GM13976 (cell line): ENCODE measurements at regions not wholly inside any gene's neighbourhood (a gene's known extent, or its start where the extent isn't known, plus 50 kb on each side); places are given as distances from the start of the nearest gene placed in this dataset.
"Not testable (repeated sequence)": the region's sequence is repeated elsewhere in the genome, so short reads cannot be mapped to it uniquely, and the experiment has no call there.

Experiments
- DNase-seq: peaks from one replicate; pipeline ENCODE4 v3.0.0; 2012; ENCODE audit warnings: low spot score
- CTCF ChIP-seq: IDR thresholded peaks from 2 replicates; pipeline ENCODE4 v1.5.1; 2012; ENCODE audit warnings: borderline replicate concordance, mild to moderate bottlenecking; ENCODE audit not compliant: insufficient read depth; ENCODE audit errors: extremely low read depth, missing control alignments, control extremely low read depth
- in situ Hi-C: fragments of 300-500 bp; cut with MboI; formaldehyde crosslinking; loops from one replicate; pipeline ENCODE4 v1.12.0; 2022; ENCODE audit warnings: low sequenced_read_pairs, mixed read lengths, inconsistent platforms; ENCODE audit not compliant: unreplicated experiment

- in situ Hi-C loops, result no loop called here
- no peak for DNase-seq
- no peak for TF ChIP-seq CTCF
Observed at GRCh38 chr14:38931969-38932652, 170.9 kb downstream of the SEC23A start.

- DNase-seq, result no peak
- in situ Hi-C loops, result no loop called here
- no peak for TF ChIP-seq CTCF
Observed at GRCh38 chr14:38930898-38931297, 172.1 kb downstream of the SEC23A start.

- TF ChIP-seq CTCF, result no peak
- DNase-seq, result no peak
- in situ Hi-C loops, result no loop called here
Observed at GRCh38 chr14:38930022-38930421, 173.0 kb downstream of the SEC23A start.

GRCh38 chr14:38929416-38929815 lies 173.6 kb downstream of the SEC23A start:
- in situ Hi-C loops, result no loop called here
- no peak for DNase-seq
- no peak for TF ChIP-seq CTCF

GRCh38 chr14:38921893-38922292 lies 181.1 kb downstream of the SEC23A start:
- DNase-seq, in situ Hi-C loops: not testable (repeated sequence)

- in situ Hi-C loops, result no loop called here
- no peak for DNase-seq
- TF ChIP-seq CTCF, result no peak
Observed at GRCh38 chr14:38915125-38915524, 187.9 kb downstream of the SEC23A start.

- DNase-seq, result peak; percentile 13
- in situ Hi-C loops, result no loop called here
- TF ChIP-seq CTCF, result no peak
Observed at GRCh38 chr14:38910092-38910491, 192.9 kb downstream of the SEC23A start.
